NCI-H446 treated with DMSO at 0.1 percent for 48 hours (cell line): ENCODE measurements at regions not wholly inside any gene's neighbourhood (a gene's known extent, or its start where the extent isn't known, plus 50 kb on each side); places are given as distances from the start of the nearest gene placed in this dataset.

Experiments used
- DNase-seq: peaks from one replicate; lab custom pipeline; 2025; lab: John Stamatoyannopoulos, UW

DNA sequence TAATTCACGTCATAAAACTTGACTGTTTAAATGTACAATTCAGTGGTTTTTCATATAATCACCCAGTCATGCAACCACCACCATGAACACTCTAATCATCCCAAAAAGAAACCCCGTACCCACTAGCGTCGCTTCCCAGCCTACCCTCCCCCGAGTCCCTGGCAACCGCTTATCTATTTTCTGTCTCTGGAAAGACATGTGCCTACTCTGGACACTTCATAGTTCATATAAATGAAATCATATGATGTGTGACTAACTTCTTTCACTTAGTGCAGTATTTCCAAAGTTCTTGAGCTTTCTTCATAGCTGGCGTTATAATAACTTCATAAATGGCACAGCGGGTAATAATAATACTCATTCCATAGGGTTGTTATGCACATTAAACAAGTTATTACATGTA lies 215.2 kb downstream of the MYLK4 start:
- no peak for DNase-seq

DNA sequence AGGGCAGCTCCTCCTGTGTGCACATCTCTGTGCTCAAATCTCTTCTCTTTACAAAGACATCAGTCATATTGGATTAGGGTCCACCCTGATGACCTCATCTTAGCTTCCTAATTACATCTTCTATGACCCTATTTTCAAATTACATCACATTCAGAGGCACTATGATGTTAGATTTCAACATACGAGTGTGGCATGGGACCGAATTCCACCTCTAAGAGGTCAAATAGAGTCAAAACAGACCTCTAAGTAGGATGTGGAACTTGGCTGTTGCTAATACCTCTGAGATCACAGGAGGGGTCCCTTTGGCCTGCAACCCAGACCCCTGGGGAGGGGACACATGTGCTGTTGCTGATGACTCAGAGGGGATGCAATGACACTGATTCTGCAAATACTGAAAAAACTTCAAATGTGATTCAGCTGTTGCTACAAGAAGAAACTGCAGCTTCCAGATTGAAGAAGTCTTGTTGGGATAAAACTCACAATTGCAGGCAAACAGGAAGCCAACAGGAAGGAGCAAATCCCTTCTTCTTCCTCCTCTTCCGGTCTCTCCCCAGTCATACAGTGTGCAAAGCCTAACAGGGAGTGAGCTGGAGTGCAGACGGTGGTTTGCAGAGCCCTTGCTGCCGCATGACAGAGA lies 216.2 kb downstream of the MYLK4 start:
- no peak for DNase-seq

DNA sequence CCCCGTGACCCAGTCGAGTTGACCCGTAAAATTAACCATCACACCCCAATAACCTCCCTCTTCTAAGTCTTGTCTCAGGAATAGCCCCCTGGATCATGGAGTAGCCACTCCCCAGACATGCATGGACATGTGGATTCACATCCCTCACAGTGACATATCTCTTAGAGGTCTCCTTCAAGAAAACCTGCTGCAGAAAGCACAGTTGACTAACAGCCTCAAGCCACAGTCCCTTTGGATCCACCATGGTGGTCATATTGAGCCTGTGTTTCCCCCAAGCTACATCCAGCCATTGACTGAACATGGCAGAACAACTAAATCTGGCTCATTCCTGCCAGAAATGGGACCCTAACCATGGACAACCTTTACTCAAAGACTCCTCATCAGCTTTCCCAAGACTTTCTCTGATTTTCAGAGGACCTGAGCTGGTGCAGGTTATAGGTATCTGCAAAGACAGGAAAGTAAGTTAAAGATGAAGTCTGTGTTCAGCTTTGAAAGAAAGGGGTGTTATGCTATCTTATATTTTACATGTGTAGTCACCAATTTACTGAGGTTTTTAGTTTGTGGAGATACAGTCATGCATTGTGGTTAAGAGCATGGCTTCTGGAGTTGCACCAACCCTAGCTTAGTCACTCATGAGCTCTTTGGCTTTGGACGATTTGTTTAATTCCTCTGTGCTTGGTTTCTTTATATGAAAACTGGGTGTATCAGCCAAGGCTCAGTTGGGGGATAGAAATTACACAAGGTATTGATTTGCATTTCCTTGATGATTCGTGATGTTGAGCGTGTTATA lies 219.1 kb downstream of the MYLK4 start:
- no peak for DNase-seq

DNA sequence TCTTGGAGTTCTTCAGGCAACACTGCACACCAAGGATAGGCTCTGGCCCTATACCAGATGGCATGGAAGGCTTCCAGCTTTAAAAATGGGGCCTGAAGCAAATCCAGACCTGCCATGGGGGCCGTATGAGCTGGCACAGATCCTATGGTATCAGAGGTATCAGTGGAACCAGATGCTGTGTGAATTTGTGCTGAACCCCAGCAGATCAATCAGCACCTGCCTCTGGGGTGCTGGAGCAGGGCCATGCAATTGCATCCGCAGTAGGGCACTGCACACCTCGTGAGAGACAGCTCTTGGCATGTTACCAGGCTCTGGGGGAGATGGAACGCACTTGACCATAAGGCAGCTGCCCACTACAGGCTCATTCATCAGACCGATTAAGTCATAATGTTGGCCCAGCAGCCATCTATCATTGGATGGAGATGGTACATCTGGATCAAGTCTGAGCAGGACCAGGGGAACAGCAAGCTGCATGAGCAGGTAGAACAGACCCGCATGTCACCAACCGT lies 221.5 kb downstream of the MYLK4 start:
- DNase-seq: peak; percentile 94

DNA sequence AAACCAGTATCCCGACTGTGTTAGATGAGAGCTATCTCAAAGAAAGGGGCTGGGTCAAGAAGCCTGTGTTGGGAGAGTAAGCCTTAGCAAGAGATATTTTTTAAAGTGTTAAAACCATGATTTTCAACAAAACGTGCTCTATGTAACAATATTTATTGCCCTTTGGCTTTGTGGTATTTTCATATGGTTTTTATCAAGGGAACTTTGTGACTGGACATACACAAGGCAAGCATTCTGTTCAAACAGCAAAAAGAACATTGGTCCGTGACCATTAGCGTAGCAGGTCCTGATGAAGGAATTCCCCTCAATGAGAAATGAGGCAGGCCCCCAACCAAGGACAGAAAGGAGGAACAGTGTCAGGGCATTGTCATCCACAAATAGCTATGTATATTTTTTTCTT lies 222.6 kb downstream of the MYLK4 start:
- DNase-seq: no peak

DNA sequence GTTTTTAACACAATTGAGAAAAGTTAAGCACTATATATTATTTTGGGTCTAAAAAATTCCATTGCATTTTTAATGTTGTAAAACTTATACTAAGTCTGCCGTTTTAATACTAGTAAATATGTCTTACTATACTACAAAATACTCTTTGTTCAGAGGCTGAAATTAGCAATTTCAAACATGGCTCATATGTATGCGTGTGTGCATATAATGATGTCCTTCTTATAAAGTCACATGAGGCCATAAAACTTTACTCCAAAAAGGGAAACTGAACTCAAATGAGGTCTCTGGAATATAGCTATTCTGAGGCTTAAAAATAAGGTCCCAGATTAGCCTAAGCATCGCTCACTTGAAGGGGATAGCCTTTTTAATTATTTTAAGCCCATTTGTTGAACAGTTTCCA lies 224.0 kb downstream of the MYLK4 start:
- no peak for DNase-seq

DNA sequence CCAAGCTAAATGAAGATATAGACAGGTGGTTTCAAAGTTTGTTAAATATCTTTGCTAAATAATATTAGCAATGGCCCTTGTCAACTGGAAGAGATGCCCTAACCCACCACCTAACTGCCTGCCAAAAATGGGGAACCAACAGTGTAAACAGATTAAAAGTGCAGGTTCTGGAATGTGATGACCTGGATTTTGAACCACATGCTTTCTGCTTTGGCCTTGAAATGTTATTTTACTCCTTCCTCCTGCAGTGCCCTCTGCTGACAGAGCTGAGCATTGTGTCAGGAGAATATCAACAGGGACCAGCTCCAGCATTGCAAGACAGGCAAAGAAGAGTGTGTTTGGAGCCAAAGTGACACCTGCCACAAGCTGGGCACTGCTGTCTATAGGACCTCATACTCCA lies 226.6 kb downstream of the MYLK4 start:
- no peak for DNase-seq

DNA sequence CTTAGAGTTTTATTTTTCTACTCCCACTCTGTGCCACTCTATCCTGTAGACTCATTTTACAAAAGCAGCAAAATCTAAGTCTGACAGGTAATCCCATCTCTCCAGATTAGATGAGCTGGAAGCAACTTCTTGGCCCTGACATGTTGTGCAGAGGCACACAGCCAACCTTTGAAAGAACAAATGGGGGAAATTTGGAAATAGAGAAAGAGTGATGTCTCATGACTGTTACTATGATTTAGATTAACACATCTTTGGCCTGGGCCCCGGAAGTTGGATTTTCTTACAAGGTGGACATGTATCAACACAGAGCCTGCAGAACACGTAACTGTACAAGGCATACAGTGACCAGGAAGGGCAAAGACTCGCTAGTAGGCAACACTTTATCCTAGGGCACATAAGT lies 227.7 kb downstream of the MYLK4 start:
- peak; percentile 25 for DNase-seq

DNA sequence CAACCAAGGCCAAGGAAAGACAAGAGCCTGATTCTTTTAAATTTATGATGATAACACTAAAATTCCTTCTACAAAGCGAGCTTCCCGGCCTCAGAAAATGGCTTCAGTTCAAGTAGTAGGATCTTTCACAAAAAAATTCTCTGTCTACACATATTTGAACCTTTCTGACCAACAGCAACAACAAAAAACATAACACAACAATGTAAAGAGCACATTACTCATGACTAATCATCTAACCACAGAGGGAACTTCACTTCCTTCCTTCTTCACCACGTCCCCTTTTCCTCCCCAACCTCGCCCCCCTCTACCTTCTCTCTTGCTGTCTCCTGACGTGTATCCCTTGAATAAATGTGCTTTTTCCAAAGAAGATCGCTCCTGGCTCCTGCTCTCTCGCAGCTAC lies 228.2 kb downstream of the MYLK4 start:
- no peak for DNase-seq

DNA sequence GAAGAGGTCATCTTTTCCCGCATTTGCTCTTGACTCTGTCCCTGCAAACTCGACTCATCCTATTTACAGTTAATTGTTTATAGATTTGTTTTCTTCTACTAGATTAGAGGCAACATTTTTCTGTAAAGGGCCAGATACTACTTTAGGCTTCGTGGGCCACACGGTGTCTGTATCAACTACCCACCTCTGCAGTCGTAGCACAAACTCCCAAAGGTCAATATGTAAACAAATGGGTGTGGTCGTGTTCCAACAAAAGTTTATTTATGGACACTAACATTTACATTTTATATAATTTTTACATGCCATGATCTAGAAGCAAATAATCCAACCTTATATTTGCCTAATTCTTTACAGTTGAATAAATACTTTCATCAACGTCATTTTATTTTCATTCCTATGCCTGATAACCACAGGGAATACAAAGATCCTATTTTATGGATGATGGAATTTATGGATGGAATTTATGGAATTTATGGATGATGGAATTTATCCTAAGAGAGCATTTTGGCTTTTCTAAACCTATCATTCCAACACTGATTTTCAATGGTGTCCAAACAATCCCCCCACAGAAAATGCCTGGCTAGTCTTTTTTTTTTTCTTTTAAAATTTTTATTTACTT lies 232.8 kb downstream of the MYLK4 start:
- DNase-seq: no peak

DNA sequence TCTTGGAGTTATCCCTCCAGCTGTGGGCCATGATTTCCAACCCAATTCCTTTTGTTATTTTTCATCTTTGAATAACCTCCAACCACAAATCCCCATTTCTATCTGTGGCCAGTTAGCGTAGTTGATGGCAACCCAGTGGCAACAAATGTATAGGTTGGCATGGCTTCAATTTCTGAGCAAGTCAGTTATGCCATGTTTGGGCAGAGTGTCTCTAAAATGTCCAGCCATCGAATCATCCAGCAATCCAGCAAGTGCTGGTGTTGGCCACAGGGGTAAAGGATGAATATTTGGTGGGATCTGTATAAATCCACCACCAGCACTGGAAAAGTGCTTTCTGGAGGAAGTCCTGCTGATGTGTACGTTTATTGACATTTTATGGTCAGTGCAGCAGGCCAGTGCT lies 233.3 kb downstream of the MYLK4 start:
- no peak for DNase-seq

DNA sequence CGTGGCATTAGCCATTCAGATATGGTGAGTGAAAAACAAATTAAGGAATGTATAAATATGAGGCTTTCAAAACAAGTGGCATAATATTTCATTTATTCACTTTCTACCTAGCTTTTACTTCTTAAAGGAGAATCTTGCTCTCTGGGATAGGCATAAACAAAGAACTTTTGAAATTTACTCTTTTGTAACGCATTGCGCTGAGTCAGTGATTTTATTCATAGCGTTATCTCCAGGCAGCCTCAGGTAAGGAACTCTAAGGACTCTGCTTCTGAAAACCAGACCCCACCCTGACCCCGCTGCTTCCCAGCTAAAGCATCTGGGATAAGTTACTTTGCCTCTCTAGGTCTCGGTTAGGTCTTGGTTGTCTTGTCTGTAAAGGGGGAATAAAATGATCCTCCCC lies 234.7 kb downstream of the MYLK4 start:
- no peak for DNase-seq

DNA sequence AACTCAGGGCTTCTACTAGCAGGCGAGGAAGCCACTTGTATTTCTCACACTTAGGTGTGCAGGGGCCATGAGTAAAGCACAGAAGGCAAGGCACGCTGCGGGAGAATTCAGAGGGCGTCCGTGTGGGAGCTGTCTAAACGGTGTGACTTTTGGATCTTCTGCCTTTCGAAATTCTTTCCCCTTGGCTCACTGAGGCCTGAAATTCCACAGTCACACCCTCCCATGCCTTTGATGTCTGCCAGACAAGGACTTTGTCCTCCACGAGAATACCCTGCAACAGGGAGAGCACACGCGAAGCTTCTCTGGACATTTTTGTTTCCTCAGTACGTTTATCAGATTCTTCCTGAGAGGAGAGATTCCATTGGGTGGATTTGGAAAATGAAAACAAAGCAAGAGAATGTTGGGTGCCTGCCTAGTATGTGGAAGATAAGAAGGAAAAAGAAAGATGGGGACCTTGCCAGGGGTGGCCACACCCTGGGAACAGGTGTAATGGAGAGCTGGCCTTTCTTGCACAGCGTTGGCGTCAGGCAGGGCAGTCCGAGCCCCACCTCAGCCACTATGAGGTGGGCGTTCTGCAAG lies 235.7 kb downstream of the MYLK4 start:
- no peak for DNase-seq

DNA sequence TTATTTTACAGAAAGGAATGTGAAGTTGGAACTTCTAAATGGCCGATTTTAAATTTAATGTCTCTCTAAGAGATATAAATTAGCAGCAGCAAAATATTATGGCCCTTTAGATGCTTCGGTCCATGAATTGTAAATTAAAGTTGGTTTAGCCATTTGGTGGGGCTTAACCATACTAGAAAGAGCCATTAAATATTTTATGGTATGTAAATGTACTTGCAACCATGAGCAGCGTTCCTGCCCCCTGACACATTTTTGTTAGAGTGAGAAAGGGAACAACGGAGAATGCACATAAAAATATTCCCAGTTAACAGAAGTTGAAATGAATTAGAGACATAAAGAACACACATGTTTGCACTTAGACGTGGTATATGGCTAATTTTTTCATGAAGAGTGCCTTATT lies 237.9 kb downstream of the MYLK4 start:
- DNase-seq: no peak

DNA sequence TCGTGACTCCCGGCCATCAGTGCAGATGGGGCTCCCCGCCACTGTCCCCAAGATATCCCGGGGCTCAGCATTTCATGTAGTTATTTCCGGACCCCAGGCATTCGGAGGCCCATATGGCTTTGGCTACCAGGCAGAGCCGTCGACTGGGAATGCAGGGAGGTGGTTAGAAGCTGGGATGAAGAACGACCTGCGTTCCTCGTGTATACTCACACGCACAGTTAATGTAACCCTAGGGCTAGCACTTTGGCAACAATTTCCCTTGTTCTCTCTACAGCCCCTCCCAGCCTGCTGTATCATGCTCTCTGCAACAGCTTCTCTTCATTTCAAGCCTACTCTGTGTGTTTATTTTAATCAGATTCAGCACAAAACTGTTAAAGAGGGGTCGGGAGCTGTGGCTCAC lies 240.4 kb downstream of the MYLK4 start:
- DNase-seq: no peak

DNA sequence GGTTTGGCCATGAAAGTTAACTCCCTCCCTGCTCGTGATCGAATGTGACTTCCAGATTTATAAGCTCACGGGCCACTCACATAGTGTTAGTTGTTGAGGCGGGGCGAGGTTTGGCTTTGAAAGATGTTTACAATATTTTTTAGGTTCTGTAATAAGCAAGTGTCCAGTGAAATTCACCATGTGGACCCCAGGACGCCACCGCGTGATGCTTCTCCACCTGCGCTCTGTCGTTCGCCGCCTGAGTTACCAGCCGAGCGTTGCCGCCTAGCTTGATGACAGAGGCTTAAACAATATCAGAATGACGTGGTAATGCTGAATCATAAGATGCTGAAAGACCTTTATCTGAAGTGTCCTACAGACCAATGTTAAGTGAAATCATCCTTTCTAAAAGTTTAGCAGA lies 241.0 kb downstream of the MYLK4 start:
- DNase-seq: no peak

DNA sequence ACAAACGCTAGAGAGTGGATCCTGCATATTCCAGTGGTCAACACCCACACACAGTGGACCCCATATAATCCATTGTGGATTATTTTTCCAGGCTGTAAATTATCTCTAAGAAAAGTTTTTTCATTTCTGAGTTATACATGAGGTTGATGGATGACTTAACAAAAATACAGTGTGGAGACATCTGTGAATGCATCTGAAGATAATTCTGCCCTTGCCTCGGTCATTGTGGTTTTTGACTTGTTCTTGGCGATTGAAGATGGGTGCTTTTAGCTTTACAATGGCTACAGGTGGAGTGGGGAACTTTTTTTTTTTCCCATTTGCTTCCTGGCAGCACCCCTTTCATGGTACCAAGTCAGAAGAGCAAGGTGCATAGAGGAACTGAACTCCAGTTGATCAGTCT lies 242.7 kb downstream of the MYLK4 start:
- DNase-seq: no peak

DNA sequence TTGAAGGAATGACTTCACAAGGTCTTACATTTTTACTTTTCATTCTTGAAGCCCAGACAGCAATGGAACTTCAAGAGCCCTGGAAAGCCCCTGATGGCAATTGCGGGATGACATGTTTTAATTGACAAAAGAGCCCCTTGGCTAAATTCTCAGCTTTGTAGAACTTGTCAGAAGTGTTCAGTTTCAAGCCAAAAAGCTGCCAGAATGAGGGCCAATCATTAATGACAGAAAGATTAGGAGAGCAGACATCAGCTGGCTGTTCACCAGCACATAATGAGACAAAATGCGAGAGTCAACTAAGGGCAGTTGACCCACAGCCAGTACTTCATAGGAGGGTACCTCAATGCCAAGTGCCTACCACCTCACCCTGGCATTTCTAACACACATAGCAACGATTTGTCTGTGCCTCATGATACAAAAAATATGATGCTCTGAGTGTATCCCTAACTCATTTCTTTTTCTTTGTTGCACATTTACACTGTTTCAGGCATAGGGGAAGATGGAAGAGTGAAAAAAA lies 243.1 kb downstream of the MYLK4 start:
- DNase-seq: peak; percentile 89

DNA sequence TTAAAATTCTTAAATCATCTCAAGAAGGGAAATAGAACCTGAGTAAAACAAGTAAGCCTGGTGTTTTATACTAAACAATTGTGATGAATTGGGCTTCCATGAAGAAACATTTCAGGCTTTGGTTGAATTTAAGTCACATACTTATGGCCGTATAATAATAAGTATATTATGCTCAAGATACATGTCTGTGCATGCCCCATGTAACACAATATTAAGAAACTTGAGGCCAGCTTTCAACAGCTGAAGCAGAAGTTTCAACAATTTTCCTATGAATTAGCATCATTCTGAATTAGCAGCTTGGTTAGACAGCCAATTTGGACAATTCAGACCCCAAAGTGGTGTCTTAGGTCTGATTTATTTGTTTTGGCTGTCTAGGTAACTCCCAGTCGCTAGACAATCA lies 243.7 kb downstream of the MYLK4 start:
- peak; percentile 89 for DNase-seq

DNA sequence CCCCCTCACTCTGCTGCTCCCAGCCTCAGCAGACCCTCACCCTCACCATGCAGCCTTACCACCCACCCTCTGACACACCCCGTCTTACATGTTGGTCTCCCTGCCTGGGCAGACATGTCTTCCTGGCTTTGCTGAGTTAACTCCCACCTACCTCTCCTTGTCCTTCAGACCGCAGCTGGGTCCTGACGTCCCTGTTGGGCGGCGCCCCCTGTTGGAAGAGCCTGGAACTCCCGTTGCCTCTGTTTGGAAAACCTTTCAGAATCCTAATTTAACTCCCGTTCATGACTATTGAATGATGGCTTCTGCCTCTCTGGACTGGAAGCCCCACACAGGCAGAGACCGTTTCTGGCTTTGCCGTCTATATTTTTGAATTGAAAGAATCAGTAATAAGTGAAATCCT lies 245.1 kb downstream of the MYLK4 start:
- DNase-seq: no peak

DNA sequence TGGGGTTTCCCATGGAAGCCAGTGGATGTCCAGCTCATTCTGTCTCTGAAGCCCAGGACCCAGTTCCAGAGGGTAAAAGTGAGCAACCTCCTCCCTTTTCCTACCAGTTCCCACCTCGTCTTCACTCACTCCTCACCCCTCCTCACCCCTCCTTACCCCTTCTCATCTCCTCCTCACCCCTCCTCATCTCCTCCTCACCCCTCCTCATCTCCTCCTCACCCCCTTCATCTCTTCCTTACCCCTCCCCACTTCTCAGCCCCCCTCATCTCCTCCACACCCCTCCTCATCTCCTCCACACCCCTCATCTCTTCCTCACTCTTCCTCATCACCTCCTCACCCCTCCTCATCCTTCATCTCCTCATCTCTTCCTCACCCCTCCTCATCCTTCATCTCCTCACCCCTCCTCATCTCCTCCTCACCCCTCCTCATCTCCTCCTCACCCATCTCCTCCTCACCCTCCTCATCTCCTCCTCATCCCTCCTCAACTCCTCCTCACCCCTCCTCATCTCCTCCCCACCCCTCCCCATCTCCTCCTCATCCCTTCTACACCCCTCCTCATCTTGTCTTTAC lies 246.1 kb downstream of the MYLK4 start:
- no peak for DNase-seq

DNA sequence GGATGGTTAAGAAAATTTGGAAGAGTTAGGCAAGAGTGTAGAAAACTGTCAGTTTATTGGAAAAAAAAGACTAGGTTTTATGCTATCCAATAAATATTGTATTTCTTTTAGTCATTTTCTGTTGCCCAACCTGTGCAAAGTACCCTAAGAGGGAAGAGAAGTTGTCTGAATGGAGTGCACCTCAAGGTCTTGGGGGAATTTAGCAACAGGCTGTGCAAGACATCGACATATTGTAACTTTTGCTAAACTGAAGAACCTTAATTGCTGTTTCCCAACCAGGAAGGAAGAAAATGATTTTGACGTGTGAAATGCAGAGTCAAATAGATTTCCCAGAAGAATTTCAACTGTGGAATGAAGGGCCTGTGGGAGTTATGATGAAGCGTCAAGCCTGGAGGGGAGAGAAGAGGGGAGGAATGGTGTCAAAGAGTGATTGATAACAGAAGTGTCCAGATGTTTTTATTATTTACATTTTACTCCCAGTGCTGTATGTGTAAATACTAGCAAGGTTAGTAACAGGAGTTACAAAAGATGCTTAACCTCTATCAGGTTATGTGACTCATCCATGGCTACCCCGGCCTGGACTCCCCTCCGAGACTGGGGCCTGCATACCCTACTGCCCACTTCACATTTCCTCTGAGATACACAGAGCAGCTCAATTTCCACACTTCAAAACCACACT lies 246.8 kb downstream of the MYLK4 start:
- no peak for DNase-seq
